ENCODE measurements at regions not wholly inside any gene's neighbourhood (a gene's known extent, or its start where the extent isn't known, plus 50 kb on each side); places are given as distances from the start of the nearest gene placed in this dataset.

DNA sequence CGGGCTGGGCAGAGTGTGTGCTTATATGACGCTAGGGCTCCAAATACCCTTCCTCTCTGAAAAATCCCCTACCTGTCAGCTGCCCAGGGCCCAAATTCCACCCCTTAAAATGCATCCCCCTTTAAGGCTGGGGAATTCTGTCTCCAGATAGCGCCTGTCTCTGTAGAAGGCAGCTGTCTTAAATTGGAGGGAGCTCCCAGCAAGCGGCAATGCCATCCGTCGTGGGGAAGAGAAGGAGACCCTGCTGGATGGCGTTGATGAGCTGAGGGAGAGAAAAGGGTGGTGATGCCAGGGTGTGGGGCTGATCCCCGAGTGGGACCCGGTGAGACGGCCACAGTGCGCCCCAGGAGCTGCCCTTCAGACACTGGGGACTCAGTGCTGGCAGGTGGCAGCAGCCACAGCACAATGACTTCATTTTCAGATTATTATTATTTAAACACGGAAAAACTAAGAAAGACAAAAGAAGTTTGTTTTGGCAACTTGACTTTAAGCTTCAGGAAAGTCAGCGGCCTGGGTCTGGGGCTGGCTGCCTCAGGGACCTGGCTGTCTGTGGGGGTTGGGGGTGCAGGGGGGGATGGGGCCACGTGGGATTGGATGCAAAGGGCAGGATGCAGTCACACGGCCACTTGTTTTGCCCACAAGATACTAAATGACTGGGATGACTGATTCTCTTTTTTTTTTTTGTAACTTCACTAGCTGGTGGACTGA, 152.8 kb downstream of the TFCP2L1 start:
- DNase-seq (ENCODE audit: low spot score), result no peak
- no peak for ATAC-seq
- intact Hi-C loops (cut with DNase I), result no loop called here

DNA sequence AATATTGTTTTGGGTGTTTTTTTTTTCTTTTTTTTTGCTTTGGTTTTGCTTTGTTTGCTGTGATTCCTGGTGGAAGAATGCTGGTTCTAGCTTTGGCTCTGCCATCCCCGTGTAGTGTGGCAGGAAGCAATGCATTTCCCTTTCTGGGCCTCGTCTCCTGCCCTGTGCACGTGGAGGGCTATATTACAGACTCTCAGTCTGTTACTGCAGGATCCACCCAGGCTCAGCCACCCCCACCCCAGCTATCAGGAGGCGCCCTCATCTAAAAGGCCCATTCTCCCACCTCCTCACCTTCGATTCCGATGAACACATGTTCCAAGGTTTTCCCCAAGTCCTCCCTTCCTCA, 152.3 kb downstream of the TFCP2L1 start:
- ATAC-seq (no peak), DNase-seq (ENCODE audit: low spot score) (no peak)

DNA sequence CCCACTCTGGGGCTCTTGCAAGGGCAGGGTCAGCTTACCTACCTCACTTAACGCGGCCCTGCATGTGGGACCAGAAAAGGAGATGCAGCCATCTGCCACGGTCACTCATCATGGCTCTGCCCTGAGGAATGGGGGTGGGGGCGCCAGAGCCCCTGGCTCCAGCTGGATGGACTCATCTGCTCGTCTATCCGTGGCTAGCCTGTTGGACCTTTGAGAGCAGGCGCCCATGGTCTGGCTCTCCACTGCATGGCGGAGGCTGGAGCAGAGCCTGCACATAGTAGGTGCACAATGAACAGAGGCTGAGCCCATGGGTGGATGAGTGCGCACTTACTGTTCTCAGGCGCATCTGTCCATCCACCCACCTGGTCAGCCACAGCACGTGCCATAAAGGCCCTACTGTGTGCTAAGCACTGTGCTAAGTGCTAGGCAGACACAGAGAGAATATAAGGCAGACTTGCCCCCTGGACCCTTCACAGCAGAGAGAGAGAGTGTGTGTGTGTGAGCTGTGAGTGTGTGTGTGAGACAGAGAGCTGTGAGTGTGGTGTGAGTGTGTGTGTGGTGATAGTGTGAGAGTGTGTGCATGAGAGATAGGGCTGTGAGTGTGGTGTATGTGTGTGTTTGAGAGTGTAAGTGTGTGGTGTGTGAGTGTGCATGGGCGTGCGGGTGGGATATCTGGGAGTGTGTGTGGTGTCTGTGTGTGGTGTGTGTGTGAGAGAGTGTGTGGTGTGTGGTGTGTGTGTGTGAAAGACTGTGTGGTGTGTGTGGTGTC, 151.3 kb downstream of the TFCP2L1 start:
- intact Hi-C loops (cut with DNase I), result no loop called here
- no peak for DNase-seq (ENCODE audit: low spot score)
- ATAC-seq, result no peak

More for the DNA sequence above, 152.3 kb downstream of the TFCP2L1 start:
- intact Hi-C loops (cut with DNase I), result no loop called here

DNA sequence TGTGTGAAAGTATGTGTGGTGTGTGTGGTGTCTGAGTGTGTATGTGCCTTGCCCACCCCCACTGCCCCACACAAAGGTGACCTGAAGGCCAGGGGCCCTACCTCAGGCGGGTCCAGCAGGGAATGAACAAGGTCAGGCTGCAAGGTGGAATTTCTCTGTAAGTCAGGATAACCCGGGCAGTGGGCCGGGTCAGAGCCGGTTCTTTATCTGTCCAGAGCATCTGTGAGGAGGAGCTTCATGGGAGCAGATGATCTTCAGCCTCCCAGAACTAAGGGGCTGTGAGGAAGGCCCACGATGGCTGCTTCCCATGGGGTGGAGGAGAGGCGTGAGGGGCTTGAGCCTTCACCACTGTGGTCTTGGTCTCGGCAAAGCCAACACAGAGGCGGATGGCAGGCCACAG, 150.3 kb downstream of the TFCP2L1 start:
- intact Hi-C loops (cut with DNase I), result no loop called here
- ATAC-seq (no peak), DNase-seq (ENCODE audit: low spot score) (no peak)

DNA sequence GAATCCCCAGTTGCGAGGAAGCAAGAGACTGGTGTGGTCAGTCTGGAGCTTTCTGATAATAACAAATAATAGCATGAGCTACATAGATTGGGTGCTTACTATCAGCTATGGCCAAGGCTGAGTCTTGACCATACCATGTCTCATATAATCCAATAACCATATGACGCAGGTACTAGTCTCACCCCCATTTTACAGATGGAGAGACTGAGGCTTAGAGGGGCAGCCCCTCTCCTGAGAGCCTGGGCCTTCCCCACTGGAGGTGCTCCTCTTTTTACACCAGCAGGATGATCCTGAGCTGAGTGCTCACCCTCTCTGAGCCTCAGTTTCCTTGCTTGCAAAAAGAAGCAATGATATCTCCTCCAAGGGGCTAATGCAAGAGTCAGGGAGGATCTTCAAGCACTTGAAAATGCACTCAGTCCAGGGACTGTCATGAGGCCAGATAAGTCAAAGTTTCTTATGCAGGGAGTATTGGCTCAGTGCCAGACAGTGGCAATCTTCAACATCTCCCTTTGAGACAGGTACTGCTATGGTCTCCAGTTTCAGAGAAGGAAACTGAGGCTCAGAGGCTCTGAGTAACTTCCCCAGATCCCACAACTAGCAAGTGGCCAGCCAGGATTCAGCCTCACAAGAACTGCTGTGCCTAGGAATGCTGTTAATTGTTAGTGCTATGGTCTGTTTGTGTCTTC, 149.7 kb downstream of the TFCP2L1 start:
- intact Hi-C loops (cut with DNase I), result no loop called here
- DNase-seq (ENCODE audit: low spot score) (no peak), ATAC-seq (no peak)

DNA sequence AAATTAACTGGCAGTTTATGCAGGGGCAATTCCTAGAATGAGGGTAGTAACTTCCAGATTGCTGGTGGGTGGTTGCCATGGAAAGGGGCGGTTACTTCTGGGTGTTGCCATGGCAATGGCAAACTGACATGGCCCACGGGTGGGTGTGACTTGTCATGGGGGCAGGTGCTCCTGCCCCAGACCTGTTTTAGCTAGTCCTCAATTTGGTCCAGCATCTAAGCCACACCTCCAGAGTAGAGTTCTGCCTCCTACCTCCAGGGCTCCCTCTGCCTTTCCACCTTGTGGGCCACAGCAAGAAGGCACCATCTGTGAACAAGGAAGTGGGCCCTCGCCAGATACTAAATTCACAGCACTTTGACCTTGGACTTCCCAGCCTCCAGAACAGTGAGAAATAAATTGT, 148.7 kb downstream of the TFCP2L1 start:
- intact Hi-C loops (cut with DNase I), result no loop called here
- DNase-seq (ENCODE audit: low spot score) (no peak), ATAC-seq (no peak)

DNA sequence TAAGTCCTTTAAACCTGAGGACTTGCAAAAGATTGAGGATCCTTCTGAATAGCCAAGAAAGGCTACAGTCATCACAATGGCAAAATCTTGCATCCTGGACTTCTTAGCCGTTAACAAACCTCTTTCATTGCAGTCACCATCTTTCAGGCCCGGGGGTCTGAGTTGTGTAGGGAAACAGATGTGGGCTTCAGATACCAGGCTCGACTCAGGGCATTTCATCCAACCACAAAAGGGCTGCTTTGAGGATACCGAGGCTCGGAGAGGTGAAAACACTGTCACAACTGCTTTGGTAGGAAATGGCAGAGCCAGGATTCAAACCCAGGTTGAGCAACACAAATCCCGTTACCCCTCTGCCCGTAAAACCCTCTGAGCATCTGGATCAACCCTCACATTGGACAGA, 147.4 kb downstream of the TFCP2L1 start:
- no peak for ATAC-seq
- no peak for DNase-seq (ENCODE audit: low spot score)
- intact Hi-C loops (cut with DNase I), result no loop called here

DNA sequence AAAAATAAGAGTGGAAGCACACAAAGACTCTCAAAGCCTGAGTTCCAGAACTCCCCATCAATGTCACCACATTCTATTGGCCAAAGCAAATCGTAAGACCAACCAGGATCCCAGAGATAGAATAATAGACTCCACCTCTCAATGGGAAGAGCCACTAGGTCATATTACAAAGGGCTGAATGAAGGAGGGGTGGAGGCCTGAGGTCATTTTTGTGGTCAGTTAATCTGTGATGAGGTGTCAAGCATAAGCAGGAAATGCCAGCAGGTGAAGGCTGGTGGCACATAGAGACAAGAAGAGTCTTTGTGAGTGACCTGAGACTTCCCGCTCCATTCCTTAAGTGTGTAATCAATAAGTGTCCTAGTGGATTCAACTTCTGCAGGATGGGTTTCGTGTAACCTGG, 144.3 kb downstream of the TFCP2L1 start:
- ATAC-seq, result no peak
- DNase-seq (ENCODE audit: low spot score), result no peak
- intact Hi-C loops (cut with DNase I), result no loop called here

DNA sequence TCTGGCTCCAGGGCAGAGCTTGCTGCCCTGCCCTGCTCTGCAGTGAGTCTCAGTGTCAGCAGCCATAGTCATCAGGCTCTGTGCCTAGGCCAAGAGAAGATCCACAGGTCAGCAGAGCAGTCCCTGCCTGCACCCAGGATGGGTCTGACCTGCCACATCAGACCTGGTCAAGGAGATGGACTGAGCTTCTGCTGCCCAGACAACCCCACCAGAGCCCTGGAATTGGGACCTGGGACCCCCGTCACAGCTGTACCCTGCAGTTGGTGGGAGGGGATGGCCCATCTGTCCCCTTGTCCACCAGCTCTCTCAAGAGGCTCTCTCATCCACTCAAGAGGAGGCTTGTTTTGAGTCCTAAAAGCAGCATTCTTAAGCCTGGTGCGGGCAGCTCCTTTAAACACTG, 142.6 kb downstream of the TFCP2L1 start:
- DNase-seq (ENCODE audit: low spot score) (no peak), ATAC-seq (no peak)
- intact Hi-C loops (cut with DNase I), result no loop called here

DNA sequence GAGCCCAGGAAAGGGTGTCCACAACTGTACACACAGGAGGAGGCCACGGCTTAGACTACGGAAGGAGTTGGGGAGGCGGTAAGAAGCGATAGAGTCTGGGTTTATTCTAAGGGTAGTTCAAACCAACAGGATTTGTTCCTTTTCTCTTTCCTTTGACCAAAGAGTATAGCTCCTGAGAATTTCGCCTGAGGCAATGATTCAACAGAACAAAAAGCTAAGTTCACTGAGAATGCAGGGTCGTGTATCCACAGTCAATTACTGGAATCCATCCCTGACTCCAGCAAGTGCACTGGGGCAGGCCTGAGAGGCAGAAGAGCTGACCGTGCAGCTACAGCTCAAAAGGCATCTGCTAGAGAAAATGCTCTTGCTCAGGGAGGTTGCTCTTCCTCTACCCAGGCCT, 140.9 kb downstream of the TFCP2L1 start:
- ATAC-seq (no peak), DNase-seq (ENCODE audit: low spot score) (no peak)
- intact Hi-C loops (cut with DNase I), result no loop called here

DNA sequence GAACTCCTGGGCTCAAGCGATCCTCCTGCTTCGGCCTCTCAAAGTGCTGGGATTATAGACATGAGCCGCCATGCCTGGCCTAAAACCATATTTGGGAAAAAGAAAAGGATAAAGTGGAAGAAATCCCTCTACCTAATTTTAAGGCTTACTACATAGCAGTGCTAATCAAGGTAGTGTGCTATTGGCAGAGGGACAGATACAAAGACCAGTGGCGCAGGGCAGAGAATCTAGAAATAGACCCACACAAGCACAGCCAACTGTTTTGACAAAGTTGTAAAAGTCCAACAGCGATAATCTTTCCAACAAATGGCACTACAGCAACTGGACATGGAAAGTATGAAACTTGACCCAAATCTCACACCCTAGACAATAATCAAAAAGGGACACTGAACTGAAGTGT, 138.4 kb downstream of the TFCP2L1 start:
- ATAC-seq, result no peak
- intact Hi-C loops (cut with DNase I), result no loop called here

DNA sequence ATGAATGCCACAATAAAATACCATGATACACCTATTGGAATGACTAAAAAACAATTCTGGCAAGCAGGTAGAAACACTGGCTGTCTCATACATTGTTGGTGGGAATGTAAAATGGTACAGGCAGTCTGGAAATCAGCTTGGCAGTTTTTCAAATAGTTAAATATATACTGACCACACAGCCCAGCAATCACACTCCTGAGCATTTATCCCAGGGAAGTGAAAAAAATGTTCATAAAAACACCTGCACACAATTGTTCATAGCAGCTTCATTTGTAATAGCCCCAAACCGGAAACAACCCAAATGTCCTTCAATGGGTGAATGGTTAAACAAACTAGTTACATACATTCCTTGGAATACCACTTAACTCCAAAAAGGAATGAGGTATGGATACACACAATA, 137.2 kb downstream of the TFCP2L1 start:
- ATAC-seq (no peak), DNase-seq (ENCODE audit: low spot score) (no peak)
- intact Hi-C loops (cut with DNase I), result no loop called here

More for the DNA sequence above, 138.4 kb downstream of the TFCP2L1 start:
- no peak for DNase-seq (ENCODE audit: low spot score)

DNA sequence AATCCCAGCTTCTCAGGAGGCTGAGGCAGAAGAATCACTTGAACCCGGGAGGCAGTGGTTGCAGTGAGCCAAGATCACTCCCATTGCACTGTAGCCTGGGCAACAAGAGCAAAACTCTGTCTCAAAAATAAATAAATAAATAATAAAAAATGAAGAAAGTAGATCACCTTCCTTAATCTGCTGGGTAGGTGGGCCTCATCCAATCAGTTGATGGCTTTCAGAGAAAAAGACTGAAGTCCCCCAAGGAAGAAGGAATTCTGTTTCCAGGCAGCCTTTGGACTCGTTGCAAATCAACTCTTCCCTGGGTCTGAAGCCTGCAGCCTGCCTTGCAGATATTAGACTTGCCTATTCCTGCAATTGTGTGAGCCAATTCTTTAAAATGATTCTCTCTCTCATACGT, 136.5 kb downstream of the TFCP2L1 start:
- no peak for ATAC-seq
- DNase-seq (ENCODE audit: low spot score), result no peak
- intact Hi-C loops (cut with DNase I), result no loop called here

DNA sequence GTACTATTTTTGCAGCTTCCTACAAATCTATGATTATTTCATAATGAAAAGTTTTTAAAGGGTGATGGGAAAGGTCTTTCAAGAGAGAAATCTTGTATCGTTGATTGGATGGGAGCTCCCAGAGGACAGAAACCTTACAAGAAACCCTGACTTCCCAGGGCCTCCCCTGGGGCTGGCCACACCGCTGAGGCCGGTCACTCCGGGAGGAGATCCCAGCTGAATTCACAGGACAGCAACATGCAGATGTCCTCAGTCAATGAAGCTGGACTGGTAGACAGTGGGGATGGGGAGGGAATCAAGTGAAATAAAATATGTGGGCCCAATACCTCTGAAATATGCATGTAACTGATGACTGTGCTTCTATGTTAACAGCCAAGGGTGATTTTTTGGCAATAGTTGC, 135.6 kb downstream of the TFCP2L1 start:
- ATAC-seq, result no peak
- DNase-seq (ENCODE audit: low spot score), result no peak
- intact Hi-C loops (cut with DNase I), result no loop called here

DNA sequence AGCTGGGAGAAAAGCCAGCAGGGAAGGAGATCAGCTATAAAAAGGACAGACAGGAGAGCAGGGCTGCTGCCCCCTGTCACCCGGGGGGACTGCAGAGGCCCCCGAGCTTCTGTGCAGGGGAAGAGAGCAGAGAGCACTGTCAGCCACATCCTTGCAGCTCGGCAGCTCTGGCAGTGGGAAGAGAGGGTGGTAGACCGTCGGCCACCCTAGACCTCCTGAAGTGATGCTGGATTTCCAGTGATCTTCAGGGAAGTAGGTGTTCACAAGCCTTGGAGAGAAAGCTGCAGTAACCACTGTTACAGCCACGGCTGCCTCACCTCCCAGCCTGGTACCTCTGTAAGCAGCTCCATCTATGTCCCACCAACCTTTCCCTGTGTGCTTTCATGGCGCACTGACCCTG, 134.9 kb downstream of the TFCP2L1 start:
- intact Hi-C loops (cut with DNase I), result no loop called here
- DNase-seq (ENCODE audit: low spot score), result no peak
- no peak for ATAC-seq

DNA sequence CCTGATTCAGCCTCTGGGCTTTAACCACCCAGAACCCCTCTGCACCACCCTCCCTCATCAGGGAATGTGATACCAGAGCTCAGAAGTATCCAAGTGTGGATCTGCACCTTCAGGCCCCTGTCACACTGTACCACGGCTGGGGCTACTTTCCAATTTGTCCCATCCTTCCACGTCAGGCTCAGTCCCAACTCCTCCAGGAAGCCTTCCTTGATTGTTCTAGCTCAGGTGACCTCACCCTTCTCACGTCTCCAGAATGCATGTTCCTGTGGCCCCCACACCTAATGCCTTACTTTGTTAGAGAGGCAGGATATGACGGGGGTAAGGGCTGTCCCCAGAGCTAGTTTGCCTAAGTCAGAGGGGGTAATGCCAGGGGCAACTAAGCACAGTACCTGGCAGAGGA, 134.3 kb downstream of the TFCP2L1 start:
- intact Hi-C loops (cut with DNase I), result loop anchor here (1.0 kb wide), 1 partner anchor 32 kb away; no protein-coding TSS in a partner anchor
- DNase-seq (ENCODE audit: low spot score) (no peak), ATAC-seq (no peak)

DNA sequence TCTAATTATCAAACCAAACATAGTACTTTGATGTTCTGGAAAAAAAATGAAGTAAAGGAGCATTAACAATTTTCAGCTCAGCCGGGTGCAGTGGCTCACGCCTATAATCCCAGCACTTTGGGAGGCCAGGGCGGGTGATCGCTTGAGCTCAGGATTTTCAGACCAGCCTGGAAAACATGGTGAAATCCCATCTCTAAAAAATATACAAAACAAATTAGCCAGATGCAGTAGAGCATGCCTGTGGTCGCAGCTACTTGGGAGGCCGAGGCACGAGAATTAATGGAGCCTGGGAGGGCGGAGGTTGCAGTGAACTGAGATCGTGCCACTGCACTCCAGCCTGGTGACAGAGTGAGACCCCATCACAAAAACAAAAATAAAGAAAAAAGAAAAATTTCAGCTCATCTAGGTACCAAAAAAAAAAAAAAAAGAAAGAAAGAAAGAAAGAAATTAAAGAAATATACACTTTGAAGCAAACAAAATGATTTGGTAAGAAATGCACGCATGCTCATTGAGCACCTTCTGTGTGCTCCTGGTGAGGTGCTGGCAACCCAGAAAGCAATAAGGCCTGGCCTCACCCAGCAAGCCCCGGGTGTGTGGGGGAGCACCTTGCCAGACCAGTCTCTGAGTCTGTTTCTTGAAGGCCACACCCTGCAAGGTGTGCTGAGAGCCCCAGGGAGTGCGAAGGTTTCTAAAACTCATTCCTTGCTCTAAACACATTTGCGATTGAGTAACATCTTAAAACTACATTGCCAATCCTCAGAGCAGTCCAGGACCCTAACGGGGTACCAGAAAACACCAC, 133.5 kb downstream of the TFCP2L1 start:
- no peak for ATAC-seq
- intact Hi-C loops (cut with DNase I), result loop anchor here (1.0 kb wide), 1 partner anchor 33 kb away; no protein-coding TSS in a partner anchor
- DNase-seq (ENCODE audit: low spot score), result no peak

DNA sequence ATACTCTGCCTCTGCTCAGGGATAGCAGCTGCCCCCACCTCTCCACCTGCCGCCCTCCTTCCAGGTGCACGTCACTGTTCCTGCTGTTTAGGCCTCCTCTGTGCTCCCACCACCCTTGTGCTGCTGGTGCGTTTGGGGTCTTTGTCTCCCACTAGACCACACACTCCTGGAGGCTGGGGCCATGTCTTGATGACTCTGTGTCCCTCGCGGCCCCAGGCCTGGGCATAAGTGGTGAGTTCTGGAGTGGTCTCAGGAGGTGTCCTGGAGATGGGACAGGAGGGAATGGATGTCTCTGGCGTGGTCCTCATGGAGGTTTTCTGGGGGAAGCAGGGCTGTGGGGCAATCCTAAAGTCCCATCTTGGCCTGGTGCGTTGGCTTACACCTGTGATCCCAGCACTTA, 132.1 kb downstream of the TFCP2L1 start:
- no peak for ATAC-seq
- intact Hi-C loops (cut with DNase I), result no loop called here
- DNase-seq (ENCODE audit: low spot score), result no peak

DNA sequence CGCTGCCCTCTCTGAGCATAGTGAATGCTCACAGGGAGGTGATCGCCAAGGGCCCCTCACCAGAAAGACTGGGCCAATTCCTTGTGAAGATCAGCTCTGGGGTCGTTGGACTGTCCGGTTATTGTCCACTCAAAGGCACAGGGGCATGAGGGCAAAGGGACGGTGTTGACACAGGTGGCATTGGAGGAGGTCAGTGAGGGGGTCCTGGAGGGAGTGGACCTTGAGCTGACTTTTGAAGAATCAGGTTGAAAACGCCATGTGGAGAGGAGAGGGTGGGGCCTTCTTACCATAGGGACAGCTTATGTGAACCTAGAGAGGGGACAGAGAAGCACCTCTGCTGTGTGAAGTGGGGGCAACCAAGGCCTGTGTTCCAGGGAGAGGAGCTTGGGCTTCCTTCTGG, 131.5 kb downstream of the TFCP2L1 start:
- ATAC-seq (no peak), DNase-seq (ENCODE audit: low spot score) (no peak)
- intact Hi-C loops (cut with DNase I), result no loop called here

Data from sciatic nerve (tissue), 2 donors.